GM12865 (cell line): ENCODE measurements at regions not wholly inside any gene's neighbourhood (a gene's known extent, or its start where the extent isn't known, plus 50 kb on each side); places are given as distances from the start of the nearest gene placed in this dataset.

ENCODE experiments used
- DNase-seq: peaks from one replicate; pipeline ENCODE4 v3.0.0; 2010; ENCODE audit warnings: low read depth
- H3K4me3 ChIP-seq: 2 replicates; pipeline ENCODE4 v1.5.1; 2011; ENCODE audit warnings: mild to moderate bottlenecking, low read depth, low read length, control low read depth
- CTCF ChIP-seq: IDR thresholded peaks from 2 replicates; pipeline ENCODE4 v1.5.1; 2011; ENCODE audit warnings: low read length, control low read depth, low read depth, inconsistent platforms; ENCODE audit not compliant: insufficient read depth; ENCODE audit errors: missing control alignments

- no peak overlapping the region for H3K4me3 ChIP-seq
- peak; percentile 5 for DNase-seq
- TF ChIP-seq CTCF: no peak
Observed at GRCh38 chr21:24200052-24200451, 1407.2 kb downstream of the MRPL39 start.

GRCh38 chr21:24197923-24198322 lies 1409.4 kb downstream of the MRPL39 start:
- no peak for DNase-seq
- no peak overlapping the region for H3K4me3 ChIP-seq
- TF ChIP-seq CTCF: no peak

- DNase-seq: no peak
- no peak overlapping the region for H3K4me3 ChIP-seq
- TF ChIP-seq CTCF: no peak
Observed at GRCh38 chr21:24197132-24197643, 1410.1 kb downstream of the MRPL39 start.

GRCh38 chr21:24188506-24188905 lies 1418.8 kb downstream of the MRPL39 start:
- H3K4me3 ChIP-seq: no peak overlapping the region
- no peak for DNase-seq
- no peak for TF ChIP-seq CTCF

- no peak for TF ChIP-seq CTCF
- no peak overlapping the region for H3K4me3 ChIP-seq
- no peak for DNase-seq
Observed at GRCh38 chr21:24183077-24183476, 1424.2 kb downstream of the MRPL39 start.

GRCh38 chr21:24179110-24179509 lies 1428.2 kb downstream of the MRPL39 start:
- no peak for TF ChIP-seq CTCF
- H3K4me3 ChIP-seq: no peak overlapping the region
- DNase-seq: no peak

GRCh38 chr21:24175106-24175505 lies 1432.2 kb downstream of the MRPL39 start:
- no peak for TF ChIP-seq CTCF
- no peak for DNase-seq
- no peak overlapping the region for H3K4me3 ChIP-seq
